HG03469 (cell line): ENCODE measurements at regions not wholly inside any gene's neighbourhood (a gene's known extent, or its start where the extent isn't known, plus 50 kb on each side); places are given as distances from the start of the nearest gene placed in this dataset.

Source experiments
- ATAC-seq: cut with Tn5 transposase; IDR thresholded peaks from one replicate; pipeline ENCODE4 v1.9.1; 2021; ENCODE audit warnings: mild to moderate bottlenecking, moderate library complexity, moderate number of reproducible peaks; ENCODE audit not compliant: unreplicated experiment

DNA sequence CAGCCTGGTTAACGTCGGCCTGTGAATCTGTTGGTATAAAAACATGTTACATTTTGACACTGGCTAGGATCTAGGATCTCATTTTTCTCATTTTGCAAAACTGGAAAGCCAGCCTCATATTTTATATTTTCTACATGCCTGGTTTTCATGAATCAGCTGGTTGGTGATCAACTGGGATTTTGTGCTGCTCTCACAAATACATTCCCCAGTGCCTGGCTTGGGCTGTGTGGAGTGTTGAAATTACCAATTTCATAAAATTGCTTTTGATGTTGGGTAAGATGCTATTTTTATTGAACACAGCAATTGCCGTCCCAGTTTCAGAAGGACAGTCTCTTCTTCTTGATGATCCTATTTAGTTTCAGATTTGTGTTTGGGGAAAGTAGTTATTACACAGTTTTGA, 604.3 kb downstream of the TAFA4 start:
- ATAC-seq = no peak

DNA sequence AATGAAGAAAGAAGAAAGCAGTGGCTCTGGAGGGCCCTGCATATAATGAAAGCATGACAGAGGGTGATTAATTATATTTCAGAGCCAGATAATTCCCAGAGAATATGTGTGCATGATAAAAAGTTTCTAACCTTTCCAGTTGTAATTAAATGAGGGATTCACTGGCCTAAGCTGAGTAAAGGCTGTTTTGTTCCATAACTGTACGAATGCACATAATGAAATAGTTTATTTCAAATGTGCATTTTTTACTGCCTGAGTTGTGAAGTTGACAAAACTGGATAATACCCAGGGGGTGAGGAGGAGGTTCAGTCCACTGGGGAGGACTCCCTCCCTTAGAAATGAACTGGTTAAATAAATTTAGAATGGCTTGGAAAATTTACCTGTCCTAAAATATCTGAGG, 616.4 kb downstream of the TAFA4 start:
- no peak for ATAC-seq

DNA sequence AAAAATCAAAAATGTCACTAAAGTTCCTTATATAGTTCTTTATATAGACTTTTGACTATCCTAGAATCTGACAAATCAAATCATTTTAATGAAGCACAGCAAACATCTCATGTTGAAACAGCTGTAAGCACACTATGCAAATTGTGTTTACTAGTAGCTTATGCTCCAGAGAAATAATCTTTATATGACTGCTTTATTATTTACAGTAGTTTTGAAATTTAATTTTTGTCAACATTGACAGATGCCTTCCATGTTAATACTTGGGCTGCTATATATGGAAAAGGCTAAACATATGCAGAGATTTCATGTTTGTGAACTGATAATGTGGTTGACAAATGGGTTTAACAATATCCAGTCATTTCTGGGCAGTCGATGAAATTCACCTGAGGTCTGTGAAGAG, 616.8 kb downstream of the TAFA4 start:
- ATAC-seq = no peak

DNA sequence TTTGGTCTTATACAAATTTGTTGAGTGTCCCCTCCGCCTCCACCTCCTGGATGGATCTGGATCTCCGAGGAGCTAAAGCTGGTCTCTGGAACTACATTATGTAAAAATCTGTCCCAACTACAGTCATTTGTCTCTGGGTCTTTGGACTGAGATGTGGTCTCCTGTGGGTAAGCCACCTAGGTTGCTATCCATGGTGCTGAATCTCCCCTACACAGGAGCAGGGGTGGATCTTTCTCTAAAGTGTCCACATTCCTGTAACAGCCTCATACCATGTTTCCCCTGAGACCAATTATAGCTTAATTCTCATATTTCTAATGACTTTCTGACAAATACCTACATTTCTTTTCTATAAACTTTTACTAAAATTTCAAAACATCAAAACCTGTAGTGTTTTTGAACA, 625.8 kb downstream of the TAFA4 start:
- ATAC-seq = no peak

DNA sequence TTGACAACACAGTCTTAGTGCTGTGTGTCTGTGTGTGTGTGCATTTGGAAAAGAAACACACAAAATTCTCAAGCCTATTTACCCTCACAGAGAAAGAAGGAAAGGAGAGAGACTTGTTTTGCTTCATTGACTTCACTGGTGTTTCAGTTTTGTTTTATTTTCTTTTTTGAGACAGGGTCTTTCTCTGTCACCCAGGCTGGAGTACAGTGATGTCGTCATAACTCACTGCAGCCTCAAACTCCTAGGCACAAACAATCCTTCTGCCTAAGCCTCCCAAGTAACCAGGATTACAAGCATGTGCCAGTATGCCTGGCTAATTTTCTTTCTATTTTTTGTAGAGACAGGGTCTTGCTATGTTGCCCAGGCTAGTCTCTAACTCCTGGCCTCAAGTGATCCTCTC, 636.9 kb downstream of the TAFA4 start:
- ATAC-seq = no peak

GRCh38 chr3:68290333-68290732, 635.9 kb upstream of the SUCLG2 start:
- no peak for ATAC-seq

DNA sequence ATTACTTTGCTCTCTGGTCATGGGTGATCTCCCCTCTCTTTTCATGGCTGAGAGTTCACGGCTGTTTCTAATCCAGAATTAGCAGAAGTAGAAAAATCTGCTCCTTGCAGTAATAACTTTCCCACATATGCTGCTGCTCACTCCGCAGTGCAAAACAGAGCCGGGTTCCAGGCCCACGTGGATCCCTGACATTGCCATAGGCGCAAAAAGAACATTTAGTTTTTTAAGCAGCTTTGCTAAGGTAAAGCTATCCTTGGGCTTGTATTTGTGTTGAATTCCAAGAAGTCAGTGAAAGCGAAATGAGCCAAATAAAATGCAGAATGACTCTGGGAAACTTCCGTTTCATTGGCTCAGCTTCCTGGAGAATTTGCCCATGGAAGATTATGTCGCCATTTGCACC, 633.7 kb upstream of the SUCLG2 start:
- ATAC-seq = no peak

DNA sequence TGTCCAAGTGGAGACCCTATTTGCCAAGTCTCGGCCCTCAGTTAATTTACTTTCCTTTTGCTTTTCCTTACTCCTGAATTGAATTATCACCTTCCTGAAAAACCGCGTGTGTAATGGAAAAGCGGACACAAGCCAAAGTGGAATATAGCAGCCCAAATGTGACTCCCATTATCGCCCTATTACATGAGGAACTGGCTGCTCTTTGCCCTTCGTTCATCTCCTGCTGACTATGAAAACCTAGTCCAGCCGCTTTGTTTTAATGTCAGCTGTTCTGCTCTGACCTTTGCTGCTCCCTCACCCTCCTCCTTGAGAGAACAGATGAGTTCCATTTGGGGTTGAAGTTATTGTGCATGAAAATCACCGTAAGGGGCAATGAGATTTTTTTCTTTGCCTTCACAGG, 632.7 kb upstream of the SUCLG2 start:
- ATAC-seq = no peak

DNA sequence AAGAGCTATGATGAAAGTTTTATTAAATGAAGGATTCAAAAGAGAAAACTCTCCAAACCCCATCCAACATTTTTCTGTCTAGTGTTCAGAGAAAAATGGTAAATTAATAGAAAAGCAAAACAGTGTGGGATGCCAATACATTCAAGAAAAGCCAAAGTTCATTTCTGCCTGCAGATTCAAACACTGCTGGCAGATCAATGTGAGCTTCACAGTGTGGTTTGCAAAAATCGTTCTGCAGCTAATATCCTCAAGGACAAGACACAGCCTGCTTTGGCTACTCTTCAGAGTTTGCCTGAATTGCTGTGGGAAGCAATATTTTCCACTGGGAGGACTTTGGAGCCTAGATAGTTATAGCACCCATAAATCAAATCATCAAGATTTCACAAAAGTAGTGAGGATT, 619.9 kb upstream of the SUCLG2 start:
- no peak for ATAC-seq

GRCh38 chr3:68271145-68271544, 616.7 kb upstream of the SUCLG2 start:
- ATAC-seq = no peak

DNA sequence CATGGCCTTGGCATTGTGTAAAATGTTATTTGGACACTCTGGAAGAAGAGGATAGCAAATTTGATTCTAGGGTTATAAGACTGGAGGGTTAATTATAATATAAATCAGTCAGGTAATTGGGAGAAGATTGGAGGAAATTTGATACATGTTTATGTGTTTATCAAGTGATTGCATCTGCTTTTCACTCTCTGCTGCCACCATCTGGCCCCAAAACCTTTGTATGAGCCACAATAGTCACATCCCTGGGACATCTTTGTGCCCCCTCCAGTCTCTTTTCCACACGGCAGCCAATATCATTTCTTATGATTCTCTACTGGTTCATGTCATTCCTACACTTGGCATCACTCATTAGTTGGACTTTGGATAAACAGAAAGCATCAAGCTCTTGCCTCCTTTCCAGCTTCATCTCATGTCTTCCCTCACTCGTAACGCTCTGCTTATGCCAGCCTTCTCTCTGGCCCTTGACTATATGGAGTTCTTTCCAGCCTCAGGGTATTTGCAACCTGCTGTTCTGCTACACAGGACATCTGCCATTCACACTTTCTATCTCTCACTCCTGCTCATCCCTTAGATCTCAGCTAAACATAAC, 602.3 kb upstream of the SUCLG2 start:
- ATAC-seq = no peak

DNA sequence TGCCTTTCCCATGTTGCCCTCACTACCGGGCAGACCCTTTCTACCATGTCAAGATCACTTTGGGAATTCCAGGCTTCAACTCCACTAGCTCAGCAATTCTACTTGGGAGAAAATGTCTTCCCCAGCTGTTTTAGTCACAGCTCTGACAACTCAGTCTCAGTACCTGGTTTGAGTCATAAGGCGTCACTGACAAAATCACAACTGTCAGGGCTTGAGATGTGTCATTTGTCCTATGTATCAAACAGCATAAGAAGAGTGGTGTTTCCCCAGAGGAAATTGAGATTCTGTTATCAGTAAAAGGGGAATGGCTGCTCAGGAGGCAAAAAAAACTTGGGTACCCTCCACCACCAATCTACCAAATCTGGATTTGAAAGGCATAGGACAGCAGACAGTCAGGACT, 594.9 kb upstream of the SUCLG2 start:
- no peak for ATAC-seq

DNA sequence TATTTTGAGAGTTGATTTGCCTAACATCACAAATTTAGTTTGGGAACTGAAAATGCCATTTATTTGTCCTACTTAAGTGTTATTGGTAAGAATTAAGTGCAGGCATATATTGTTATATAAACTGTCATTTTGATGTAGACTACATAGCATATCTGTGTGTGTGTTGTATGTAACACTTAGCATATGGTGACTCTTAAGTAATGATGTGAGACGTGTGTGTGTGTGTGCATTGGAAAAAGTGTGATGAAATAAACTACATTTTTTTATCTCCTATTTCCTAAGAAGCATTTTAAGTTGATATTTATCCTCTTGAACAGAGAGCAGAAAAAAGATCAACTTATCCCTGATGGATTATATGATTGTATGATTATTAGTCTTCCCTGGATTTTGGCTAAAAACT, 588.2 kb upstream of the SUCLG2 start:
- no peak for ATAC-seq

GRCh38 chr3:68239542-68239941, 585.1 kb upstream of the SUCLG2 start:
- ATAC-seq = no peak

DNA sequence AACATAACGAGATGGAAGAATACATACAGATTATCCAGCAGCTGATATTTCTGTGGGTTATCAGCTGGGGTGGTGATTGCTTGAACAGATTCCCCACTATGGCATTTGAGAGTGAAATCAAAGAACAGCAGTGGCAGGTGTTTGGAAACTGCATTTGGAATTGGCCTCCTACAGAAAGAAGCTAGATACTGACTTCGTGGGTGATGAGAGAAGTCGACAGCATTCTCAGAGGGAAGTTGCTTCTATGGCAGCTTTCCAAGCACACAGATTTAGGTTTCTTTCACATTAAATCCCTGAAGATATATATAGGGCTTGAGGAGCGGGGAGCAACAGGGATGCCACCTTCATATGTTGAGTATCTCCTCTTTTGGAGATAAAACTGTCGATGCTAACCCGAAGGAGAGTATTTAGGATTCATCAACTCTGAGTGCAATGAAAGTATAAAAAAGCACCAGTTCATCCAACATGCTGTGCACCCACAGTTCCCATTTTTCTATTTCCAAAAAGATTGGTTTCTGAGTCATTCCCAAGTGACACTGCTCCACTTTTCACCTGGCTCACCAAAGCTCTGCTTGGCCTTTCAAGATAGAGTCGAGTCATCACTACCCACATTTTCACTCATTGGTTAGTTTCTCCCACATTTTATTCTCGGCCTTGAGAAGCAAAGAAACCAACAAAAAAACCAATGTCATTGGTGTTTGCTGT, 579.8 kb upstream of the SUCLG2 start:
- ATAC-seq = no peak

- no peak for ATAC-seq
Observed at GRCh38 chr3:68228856-68229255, 574.4 kb upstream of the SUCLG2 start.

DNA sequence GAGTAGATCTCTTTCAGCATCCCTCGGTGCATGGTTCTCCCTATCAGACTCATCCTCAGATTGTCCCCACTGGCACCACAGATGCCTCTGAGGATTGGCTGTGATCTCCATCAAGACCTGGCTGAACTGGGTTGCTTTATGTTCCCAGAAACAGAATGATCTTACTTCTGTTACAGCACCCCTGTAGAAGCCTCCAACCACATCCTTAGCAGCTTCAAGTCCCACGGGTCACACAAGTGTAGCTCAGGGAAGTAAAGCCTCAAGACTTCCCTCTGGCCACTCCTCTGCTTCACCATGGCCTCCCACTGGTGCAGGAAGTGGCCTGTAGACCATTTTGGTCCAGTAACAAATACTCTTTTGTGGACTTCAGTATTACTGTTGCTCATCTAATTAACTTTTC, 566.4 kb upstream of the SUCLG2 start:
- no peak for ATAC-seq

- ATAC-seq = no peak
Observed at GRCh38 chr3:68211637-68212036, 557.2 kb upstream of the SUCLG2 start.

GRCh38 chr3:68210635-68211034, 556.2 kb upstream of the SUCLG2 start:
- no peak for ATAC-seq

GRCh38 chr3:68207327-68207726, 552.9 kb upstream of the SUCLG2 start:
- ATAC-seq = no peak

DNA sequence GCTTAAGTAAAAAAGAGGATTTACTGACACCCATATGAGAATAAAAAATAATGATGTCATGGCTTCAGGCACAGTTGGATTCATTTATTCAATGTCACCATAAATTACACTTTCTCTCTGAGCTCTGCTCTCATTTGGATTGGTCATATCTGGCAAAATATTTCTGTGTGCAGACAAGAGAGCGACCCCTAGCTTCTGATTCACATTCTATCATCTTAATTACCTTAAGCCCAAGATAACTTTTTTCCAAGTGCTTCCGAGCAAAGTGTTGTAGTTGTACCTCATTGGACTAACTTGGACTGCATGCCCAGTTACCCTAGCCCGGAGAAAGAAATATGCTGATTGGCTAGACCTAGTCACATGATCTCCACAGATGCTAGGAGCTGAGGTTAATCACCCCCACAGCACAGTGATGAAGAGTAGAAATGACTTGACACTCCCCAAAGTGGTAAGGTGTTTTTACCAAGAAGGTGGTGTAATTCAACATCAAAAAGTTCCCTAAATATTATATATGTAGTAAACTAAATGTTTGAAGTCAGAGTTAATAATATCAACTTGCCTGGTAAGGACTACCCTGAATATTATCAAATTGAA, 552.2 kb upstream of the SUCLG2 start:
- ATAC-seq = no peak

- no peak for ATAC-seq
Observed at GRCh38 chr3:68186733-68187132, 532.3 kb upstream of the SUCLG2 start.

GRCh38 chr3:68176600-68176999, 522.2 kb upstream of the SUCLG2 start:
- no peak for ATAC-seq
